SK-N-MC (cell line): ENCODE measurements at regions not wholly inside any gene's neighbourhood (a gene's known extent, or its start where the extent isn't known, plus 50 kb on each side); places are given as distances from the start of the nearest gene placed in this dataset.

Experiments
- DNase-seq: peaks from one replicate; pipeline ENCODE4 v3.0.0-alpha.2; 2011; ENCODE audit warnings: low read depth, low spot score
- H3K27ac ChIP-seq: fragments of 200-600 bp; sonication (generic); 2 replicates; pipeline ENCODE4 v1.5.1; 2016; ENCODE audit warnings: mixed run types
- H3K36me3 ChIP-seq: fragments of 200-600 bp; sonication (generic); 2 replicates; pipeline ENCODE4 v1.6.1; 2017; ENCODE audit warnings: antibody characterized with exemption, low read length, mixed read lengths; ENCODE audit not compliant: insufficient read depth
- H3K4me3 ChIP-seq: fragments of 200-600 bp; sonication (generic); 2 replicates; pipeline ENCODE4 v1.5.1; 2016
- H3K9ac ChIP-seq: fragments of 200-600 bp; sonication (generic); 2 replicates; pipeline ENCODE4 v1.8.0; 2017; ENCODE audit warnings: mixed run types, mixed read lengths; ENCODE audit not compliant: insufficient read length
- H3K9me3 ChIP-seq: fragments of 200-600 bp; sonication (generic); 2 replicates; pipeline ENCODE4 v1.6.1; 2017; ENCODE audit warnings: low read depth, mild to moderate bottlenecking, antibody characterized with exemption, low read length, moderate library complexity, mixed read lengths
- EZH2 ChIP-seq: fragments of 200-600 bp; sonication (generic); IDR thresholded peaks from one replicate; pipeline ENCODE4 v1.6.1; 2017; ENCODE audit warnings: antibody characterized with exemption
- FOXP2 ChIP-seq: optimal IDR thresholded peaks from 2 replicates; pipeline ENCODE3; 2011; ENCODE audit warnings: mild to moderate bottlenecking, moderate library complexity; ENCODE audit not compliant: insufficient read depth; ENCODE audit errors: extremely low read length, control extremely low read depth
- POLR2AphosphoS5 ChIP-seq: IDR thresholded peaks from 2 replicates; pipeline ENCODE4 v1.6.1; 2012; ENCODE audit warnings: mild to moderate bottlenecking, low read depth, low read length, borderline replicate concordance

DNA sequence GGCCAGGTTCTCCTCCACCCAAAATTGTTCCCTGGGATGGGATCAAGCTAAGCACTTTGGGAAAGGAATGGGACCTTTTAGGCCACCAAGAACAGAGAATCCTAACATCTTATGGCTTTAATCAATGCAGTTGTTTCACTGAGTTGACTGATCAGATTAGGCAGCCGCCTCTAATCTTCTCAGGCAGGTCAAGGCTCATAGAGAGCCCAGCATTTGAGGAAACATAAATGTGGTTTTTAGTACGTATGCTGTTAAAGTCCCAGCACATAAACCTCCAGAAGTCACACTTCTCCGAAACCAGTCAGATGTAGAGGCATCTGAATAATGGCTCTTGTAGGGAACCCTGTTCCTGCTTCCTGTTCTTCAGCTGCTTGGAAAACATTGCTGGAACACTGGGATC, 99.5 kb upstream of the RMDN2 start:
- Histone ChIP-seq H3K36me3 (no peaks in the 10 kb centered on the region), H3K4me3 (no peak overlapping the region), H3K9ac (no peak overlapping the region), H3K27ac (no peak overlapping the region), H3K9me3 (no peaks in the 10 kb centered on the region)
- TF ChIP-seq FOXP2 (no peak), EZH2 (no peak), POLR2AphosphoS5 (no peak)
- DNase-seq = no peak

DNA sequence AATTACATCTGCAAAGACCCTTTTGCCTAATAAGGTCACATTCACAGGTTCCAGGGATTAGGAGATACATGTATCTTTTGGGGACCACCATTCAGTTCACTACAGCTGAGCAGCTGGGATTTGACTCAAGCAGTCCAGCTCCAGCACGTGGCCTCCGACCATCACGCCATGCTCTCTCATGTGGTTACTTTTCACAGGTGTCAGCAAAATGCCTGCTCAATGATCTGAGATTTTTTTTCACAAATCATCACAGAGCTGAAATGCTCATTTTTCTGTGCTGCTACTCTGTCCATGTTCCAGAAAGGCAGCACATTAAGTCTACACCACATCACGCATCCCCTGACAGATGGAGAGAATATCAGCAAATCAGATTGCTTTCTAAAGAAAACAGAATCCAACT, 98.5 kb upstream of the RMDN2 start:
- H3K9ac ChIP-seq = no peak overlapping the region

DNA sequence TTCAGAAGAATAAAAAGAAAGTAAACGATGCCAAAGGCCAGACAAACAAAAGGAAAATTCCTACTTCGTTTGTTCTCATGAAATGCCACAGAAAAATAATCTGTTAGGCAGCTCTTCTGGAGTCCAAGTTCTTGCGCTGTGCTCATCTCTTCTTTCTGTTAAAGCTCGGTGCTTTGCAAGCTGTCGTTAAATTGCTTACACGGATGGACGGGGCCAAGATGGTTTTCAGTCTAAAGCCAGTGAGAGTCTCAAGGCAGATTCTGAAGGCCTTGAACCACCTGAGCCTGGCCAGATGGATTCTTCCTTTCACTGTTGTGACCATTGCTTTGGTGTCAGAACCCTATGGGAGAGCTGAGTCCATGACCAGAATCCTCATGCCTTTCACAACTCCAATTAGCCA, 97.6 kb upstream of the RMDN2 start:
- no peak overlapping the region for H3K27ac ChIP-seq
- TF ChIP-seq POLR2AphosphoS5 (no peak), EZH2 (no peak), FOXP2 (no peak)
- H3K9me3 ChIP-seq = no peaks in the 10 kb centered on the region
- no peaks in the 10 kb centered on the region for H3K36me3 ChIP-seq
- no peak for DNase-seq
- no peak overlapping the region for H3K4me3 ChIP-seq
- H3K9ac ChIP-seq = no peak overlapping the region

More for the DNA sequence above, 98.5 kb upstream of the RMDN2 start:
- Histone ChIP-seq H3K4me3 (no peak overlapping the region), H3K36me3 (no peaks in the 10 kb centered on the region), H3K9me3 (no peaks in the 10 kb centered on the region), H3K27ac (no peak overlapping the region)
- no peak for DNase-seq
- TF ChIP-seq EZH2 (no peak), POLR2AphosphoS5 (no peak), FOXP2 (no peak)

DNA sequence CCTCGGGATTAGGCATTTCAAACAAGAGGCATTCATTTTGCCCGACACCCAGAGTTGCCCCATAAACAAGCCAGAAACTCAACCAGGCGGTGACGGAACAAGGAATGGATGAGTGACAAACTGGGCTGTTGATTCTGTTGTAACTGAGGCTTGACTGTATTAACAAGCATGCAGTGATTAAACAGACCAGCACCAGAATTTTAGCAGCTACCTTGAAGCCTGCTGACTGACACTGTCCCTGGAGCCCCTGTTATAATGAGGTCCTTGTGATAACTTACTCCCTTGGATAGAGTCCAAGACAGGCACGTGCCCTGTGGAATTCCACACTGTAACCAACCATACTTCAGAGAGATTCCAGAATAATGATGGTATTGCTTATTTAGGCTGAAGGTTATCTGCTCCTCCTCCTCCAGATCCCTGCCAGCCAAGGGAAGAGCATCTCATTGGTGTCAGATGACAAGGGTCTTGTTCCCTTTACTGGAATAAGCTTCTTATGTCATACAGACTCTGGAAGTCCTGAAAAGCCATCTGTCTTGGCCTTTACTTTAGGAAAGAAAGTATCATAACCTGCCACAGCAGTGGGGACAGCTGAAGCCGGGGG, 97.1 kb upstream of the RMDN2 start:
- Histone ChIP-seq H3K9ac (no peak overlapping the region), H3K4me3 (no peak overlapping the region), H3K27ac (no peak overlapping the region), H3K36me3 (no peaks in the 10 kb centered on the region), H3K9me3 (no peaks in the 10 kb centered on the region)
- DNase-seq = no peak
- TF ChIP-seq POLR2AphosphoS5 (no peak), EZH2 (no peak), FOXP2 (no peak)

DNA sequence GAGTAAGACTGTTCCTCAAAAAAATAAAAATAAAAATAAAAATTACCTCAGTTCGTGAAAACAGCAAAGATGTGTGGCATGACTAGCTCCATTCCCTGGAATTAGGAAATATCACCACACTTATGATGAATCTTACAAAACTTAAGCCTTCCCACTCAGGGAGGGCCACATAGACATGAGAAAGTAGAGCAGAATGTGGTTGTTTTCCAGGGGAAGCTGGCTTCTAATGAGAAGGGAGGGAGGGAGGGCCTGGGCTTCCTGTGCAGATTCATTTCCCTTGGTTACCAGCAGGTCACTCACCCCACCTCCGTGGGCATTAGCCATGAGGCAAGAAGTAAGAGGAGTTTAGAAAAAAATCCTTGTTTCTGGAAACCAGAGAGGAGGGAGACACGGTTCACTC, 95.9 kb upstream of the RMDN2 start:
- no peak overlapping the region for H3K4me3 ChIP-seq
- no peaks in the 10 kb centered on the region for H3K36me3 ChIP-seq
- DNase-seq = no peak
- TF ChIP-seq EZH2 (no peak), FOXP2 (no peak), POLR2AphosphoS5 (no peak)
- no peaks in the 10 kb centered on the region for H3K9me3 ChIP-seq
- H3K27ac ChIP-seq = no peak overlapping the region
- H3K9ac ChIP-seq = no peak overlapping the region

DNA sequence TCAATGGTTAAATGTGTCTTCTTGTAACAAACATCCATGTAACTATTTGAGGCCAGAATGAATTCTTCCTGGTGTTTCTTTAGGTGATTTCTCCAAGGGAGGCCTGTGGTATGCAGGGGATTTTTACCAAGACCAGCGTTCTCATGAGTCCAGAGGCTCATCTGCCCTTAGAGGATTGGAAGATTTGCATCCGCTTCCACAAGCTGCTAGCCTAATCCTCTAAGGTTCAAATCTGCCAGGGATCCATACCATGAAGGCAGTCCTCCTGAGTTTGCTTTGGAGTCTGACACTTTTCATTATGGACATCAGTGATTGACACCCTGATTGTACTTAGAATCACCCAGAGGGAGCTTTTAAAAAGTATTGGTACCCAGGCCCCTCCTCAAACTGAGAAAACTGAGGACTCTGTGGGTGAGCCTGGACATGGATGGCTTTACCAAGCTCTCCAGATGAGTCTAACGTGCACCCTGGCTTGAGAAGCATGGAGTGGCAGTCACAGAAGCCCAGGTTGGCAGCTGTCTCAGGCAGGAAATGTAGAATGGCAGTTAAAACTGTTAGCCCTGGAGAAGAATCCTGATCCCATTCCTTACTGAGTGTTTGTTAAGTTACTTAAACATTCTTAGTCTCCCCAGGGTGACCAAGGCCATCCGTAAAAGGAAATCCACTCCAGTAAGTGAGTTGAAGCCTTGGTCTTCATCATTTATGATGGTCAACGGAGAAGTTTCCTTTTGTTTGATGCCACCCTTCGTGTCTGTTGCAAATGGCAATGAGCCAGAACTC, 95.3 kb upstream of the RMDN2 start:
- TF ChIP-seq POLR2AphosphoS5 (no peak), EZH2 (no peak), FOXP2 (no peak)
- no peak overlapping the region for H3K4me3 ChIP-seq
- H3K9ac ChIP-seq = no peak overlapping the region
- no peaks in the 10 kb centered on the region for H3K9me3 ChIP-seq
- H3K27ac ChIP-seq = no peak overlapping the region
- H3K36me3 ChIP-seq = no peaks in the 10 kb centered on the region
- no peak for DNase-seq

DNA sequence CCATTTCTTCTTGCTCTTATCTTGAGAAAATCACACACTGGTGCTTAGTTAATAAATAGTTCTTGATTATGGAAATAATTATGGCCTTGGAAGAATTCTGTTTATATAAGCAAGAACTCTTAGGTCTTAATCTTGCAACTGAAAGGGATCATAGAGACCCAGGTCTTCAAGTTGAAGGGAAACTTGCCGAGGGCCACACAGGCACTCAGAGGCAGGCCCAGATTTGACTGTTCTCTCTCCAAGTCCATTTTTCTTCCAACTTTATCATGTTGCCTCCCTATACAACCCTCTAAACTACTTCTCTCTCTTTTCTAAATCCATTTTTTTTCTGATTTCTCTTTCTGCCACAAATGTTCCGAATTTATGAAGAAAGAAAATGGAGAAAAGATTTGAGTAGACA, 94.5 kb upstream of the RMDN2 start:
- H3K36me3 ChIP-seq = no peaks in the 10 kb centered on the region
- TF ChIP-seq POLR2AphosphoS5 = no peak
- TF ChIP-seq FOXP2 = no peak
- TF ChIP-seq EZH2 = no peak
- no peak overlapping the region for H3K27ac ChIP-seq
- no peak overlapping the region for H3K4me3 ChIP-seq
- H3K9me3 ChIP-seq = no peaks in the 10 kb centered on the region
- DNase-seq = no peak
- no peak overlapping the region for H3K9ac ChIP-seq

DNA sequence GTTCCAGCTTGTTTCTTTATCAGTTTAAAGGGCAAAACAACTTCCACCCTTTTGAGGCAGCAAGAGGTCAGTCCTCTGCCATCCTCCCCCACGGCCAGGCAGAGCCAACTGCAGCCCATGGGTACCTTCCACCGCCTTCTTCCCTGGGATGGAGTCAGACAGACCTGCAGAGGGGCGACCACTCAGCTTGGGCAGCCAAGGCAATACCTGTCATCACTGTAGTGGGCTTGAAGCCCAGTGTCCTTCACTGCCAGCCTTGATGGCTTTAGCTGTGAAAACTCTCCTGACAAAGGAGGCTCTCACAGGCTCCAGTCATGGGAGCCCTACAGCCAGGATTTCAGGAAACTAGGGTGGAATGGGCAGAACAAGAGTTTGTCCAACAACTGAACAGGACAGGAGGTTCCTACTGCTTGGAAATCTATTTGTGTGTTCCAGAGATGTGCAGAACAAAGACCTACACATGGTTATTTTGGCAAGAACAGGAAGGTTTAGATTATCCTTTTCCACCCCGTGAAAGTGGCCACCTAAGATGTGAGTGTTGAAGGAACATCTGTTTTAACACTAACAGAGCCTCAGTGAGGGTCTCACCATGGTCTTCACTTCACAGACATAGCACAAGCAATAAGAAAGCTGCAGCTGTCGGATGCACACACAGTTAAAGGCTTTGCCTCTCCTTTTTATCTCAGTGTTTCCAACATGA, 93.9 kb upstream of the RMDN2 start:
- Histone ChIP-seq H3K9me3 (no peaks in the 10 kb centered on the region), H3K4me3 (no peak overlapping the region), H3K27ac (no peak overlapping the region), H3K36me3 (no peaks in the 10 kb centered on the region), H3K9ac (no peak overlapping the region)
- TF ChIP-seq EZH2 = no peak
- TF ChIP-seq POLR2AphosphoS5 = no peak
- no peak for TF ChIP-seq FOXP2
- DNase-seq = no peak
